NCI-H82 (cell line): ENCODE measurements at regions not wholly inside any gene's neighbourhood (a gene's known extent, or its start where the extent isn't known, plus 50 kb on each side); places are given as distances from the start of the nearest gene placed in this dataset.
"Not testable (repeated sequence)": the region's sequence is repeated elsewhere in the genome, so short reads cannot be mapped to it uniquely, and the experiment has no call there.

ENCODE experiments used
- DNase-seq: peaks from one replicate; lab custom pipeline; 2025; lab: John Stamatoyannopoulos, UW

- DNase-seq: not testable (repeated sequence)
Measured at GRCh38 chr10:80859279-80859678, 321.6 kb downstream of the SH2D4B start.

DNA sequence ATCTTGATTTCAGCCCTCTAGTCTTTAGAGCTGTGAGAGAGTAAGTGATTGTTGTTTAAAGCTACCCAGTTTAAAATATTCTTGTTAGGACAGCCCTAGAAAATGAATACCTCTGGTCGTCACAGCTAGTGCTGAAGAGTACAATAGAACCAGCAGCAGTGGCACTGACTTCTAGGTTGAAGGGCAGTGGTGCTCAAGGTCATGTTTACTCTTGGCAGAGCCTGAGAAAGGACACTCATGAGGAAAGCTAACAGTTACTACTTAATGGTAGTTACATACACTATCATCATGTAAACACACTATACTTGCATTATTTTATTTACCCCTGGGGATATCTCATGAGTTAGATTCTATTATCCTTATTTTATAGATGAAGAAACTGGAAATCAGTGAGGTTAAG, 323.0 kb downstream of the SH2D4B start:
- DNase-seq: no peak

GRCh38 chr10:80861882-80862281, 324.2 kb downstream of the SH2D4B start:
- no peak for DNase-seq

GRCh38 chr10:80870282-80870681, 332.6 kb downstream of the SH2D4B start:
- no peak for DNase-seq

DNA sequence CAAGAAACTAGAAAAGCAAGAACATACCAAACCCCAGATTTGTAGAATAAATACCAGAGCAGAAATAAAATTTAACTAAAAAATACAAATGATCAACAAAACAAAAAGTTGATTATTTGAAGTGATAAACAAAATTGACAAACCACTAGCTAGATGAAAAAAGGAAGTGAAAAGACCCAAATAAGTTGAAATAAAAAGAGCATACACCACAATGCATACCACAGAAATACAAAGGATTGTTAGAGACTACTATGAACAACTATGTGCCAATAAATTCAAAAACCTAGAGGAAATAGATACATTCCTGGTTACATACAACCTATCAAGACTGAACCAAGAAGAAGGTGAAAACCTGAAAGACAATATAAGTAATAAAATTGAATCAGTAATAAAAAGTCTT, 333.4 kb downstream of the SH2D4B start:
- no peak for DNase-seq

DNA sequence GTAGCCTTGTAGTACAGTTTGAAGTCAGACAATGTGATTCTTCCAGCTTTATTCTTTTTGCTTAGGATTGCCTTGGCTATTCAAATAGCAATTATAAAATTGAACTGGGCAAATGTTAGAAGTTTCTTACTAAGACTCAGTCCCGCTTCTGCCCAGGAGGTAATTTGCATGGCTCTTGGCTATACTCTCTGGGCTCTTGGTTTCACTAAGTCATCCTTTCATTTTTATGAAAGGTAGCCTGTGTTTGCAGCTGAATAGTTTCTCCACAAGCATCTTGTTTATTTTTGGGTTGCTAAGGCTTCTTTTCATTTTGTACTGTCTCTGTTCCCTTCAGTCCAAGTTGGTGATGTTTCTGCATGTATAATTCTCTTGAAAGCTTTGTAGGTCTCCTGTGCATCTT, 340.6 kb downstream of the SH2D4B start:
- no peak for DNase-seq

- no peak for DNase-seq
Measured at GRCh38 chr10:80890146-80890545, 352.4 kb downstream of the SH2D4B start.

- no peak for DNase-seq
Measured at GRCh38 chr10:80893256-80893655, 355.6 kb downstream of the SH2D4B start.

DNA sequence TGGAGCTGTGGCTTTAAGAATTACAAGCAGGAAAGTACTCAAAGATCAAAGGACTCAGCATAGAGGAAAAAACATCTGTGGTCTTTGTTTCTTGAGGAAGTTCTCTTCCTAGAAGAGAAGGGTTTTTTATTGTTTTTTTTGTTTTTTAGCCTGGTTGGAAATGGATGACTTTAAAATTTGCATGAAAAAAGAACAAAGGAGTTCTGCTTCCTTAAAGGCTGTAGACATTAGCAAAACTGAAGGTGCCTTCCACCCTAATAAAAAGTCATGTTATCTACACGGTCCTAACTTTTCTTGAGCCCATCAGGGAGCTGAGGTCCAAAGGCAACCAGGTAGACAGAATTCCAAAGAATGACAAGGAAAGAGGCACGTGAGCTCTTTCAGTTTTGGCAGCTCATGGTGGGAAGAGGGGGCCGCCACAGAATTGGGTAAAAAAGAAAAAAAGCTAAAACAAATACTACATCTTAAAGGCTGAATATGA, 356.6 kb downstream of the SH2D4B start:
- no peak for DNase-seq

DNA sequence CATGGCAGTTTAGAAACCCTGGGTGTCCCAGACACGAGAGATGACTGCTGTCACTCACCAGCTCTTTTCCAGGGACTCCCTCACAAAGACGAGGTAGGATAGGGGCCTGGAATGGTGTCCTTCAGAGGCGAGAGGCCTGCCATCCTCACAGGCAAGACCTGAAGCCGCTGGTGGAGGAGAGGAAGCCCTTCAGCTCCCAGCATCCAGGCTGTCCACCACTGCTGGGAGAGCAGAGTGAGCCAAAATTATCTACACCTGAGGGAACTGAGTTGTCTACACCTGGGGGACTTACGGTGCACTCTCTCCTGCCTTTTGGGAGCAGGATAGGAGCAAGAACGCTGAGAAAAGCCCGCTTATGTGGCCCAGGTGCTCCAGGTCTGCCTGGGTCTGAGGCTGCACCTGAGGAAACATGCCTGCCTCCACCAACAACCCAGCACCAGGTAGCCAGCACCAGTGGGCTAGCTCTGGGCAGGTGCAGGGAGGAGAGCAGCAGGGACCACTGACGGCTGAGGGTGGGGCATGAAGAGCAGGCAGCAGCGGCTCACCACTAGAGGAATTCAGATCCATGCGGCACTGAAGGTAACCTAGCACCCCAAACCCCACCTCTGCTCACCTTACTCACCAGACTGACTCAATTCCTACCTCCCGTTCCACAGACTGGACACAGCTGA, 357.2 kb downstream of the SH2D4B start:
- no peak for DNase-seq

- no peak for DNase-seq
Measured at GRCh38 chr10:80896076-80896475, 358.4 kb downstream of the SH2D4B start.

DNA sequence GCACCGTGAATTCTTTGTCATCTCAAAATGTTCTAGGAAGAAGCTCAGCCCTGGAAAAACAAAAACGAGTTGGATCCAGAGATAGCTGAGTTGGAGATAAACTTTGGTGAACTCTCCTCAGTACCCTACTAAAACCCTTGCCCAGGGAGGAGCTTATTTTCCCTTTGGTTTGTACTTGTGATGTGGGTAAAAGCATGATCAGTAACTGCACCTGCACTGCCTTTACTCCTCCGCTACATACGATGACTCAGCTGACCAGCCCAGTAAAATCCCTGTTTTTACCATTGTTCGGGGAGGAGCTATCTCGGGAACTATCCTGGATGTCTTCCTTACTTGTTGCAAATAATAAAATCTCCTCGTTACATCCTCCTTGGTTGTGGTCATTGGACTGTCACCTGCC, 359.3 kb downstream of the SH2D4B start:
- no peak for DNase-seq

- DNase-seq: peak; percentile 2
Measured at GRCh38 chr10:80900661-80901060, 363.0 kb downstream of the SH2D4B start.

DNA sequence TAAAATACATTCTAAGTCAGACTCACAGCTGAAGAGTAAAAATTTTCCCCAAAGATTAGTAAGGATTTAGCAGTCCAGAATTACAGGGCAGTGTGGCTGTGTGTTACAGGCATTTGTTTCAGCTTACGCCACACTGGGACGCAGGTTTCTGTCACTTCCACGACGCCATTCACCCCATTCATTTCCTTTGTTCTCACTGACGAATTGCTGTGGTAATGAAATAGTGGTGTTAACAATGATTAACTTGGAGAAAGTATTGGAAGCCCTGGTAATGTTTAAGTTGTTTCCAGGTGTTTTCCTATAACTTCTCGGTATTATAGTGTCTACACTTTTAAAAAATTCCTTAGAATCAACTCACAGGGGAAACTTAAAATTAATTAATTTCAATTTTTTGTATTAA, 370.9 kb downstream of the SH2D4B start:
- DNase-seq: no peak

GRCh38 chr10:80909254-80909653, 371.6 kb downstream of the SH2D4B start:
- peak; percentile 53 for DNase-seq

- DNase-seq: peak; percentile 8
Measured at GRCh38 chr10:80917636-80918035, 379.9 kb downstream of the SH2D4B start.

DNA sequence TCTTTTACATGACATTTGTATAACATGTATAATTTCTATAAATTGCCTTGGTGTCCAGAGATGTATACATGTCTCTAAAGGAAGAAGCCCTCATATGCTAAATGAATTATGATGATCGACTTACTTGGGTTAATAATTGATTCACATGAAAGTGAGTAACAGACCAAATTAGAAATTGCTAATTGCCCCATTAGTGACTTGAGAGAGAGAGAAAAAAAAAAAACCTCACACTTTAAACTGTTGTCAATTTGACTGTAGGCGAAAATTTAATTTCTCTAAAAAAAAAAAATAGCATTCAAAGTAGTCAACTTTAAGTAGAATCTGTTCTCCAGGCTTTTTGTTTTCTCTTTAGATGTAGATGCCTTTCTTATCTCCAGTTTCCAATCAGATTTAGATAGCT, 383.3 kb downstream of the SH2D4B start:
- no peak for DNase-seq

GRCh38 chr10:80924063-80924952, 386.6 kb downstream of the SH2D4B start:
- peak; percentile 81 for DNase-seq

DNA sequence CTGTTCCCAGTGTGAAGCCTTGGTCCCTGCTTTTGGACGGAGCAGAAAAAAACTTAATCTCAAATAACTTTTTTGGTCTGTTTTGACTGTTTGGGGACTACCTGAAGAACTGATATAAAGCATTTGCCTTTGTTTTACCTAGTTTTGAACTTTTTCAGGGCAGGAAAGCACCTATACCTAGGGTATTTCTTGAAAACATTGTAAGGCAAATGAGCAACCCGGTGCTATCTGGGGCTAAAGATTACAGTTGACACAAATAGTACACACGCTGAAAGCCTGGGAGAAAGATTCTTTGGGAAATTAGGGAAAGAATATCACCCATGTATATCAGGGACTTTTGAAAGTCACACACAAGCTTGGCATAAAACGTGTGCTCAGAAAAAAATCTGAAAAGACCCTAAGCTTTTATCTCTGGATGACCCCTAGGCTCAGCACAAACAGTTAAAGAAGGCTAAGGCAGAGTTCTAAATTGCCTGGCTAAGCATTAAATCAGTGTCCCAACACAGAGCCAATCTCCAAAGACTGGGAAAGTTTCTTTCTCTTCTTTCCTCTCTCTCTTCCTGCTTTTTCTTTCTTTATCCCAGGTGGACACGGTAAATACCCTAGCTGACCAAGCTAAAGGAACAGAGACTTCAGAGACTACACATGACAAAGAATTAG, 389.8 kb downstream of the SH2D4B start:
- DNase-seq: no peak

- no peak for DNase-seq
Measured at GRCh38 chr10:80938903-80939302, 401.2 kb downstream of the SH2D4B start.

- peak; percentile 41 for DNase-seq
Measured at GRCh38 chr10:80945264-80945880, 407.7 kb downstream of the SH2D4B start.

GRCh38 chr10:80946073-80946472, 408.4 kb downstream of the SH2D4B start:
- DNase-seq: no peak
